GM12873 (cell line): ENCODE measurements at regions not wholly inside any gene's neighbourhood (a gene's known extent, or its start where the extent isn't known, plus 50 kb on each side); places are given as distances from the start of the nearest gene placed in this dataset.

Experiments used
- CTCF ChIP-seq: IDR thresholded peaks from 2 replicates; pipeline ENCODE4 v1.5.1; 2012; ENCODE audit warnings: low read depth, mild to moderate bottlenecking, moderate library complexity, low read length, control low read depth; ENCODE audit not compliant: insufficient read depth; ENCODE audit errors: missing control alignments

GRCh38 chr12:65754744-65755595 lies 69.3 kb upstream of the HMGA2 start:
- TF ChIP-seq CTCF, result no peak

GRCh38 chr12:65755596-65755978 lies 68.7 kb upstream of the HMGA2 start:
- TF ChIP-seq CTCF, result no peak

- no peak for TF ChIP-seq CTCF
Measured at GRCh38 chr12:65756267-65756666, 68.0 kb upstream of the HMGA2 start.

- TF ChIP-seq CTCF, result no peak
Measured at GRCh38 chr12:65756956-65757511, 67.2 kb upstream of the HMGA2 start.

- TF ChIP-seq CTCF, result no peak
Measured at GRCh38 chr12:65758401-65758800, 65.9 kb upstream of the HMGA2 start.

- TF ChIP-seq CTCF, result no peak
Measured at GRCh38 chr12:65759735-65760134, 64.5 kb upstream of the HMGA2 start.

GRCh38 chr12:65761301-65761700 lies 63.0 kb upstream of the HMGA2 start:
- TF ChIP-seq CTCF, result no peak
